ENCODE measurements at regions not wholly inside any gene's neighbourhood (a gene's known extent, or its start where the extent isn't known, plus 50 kb on each side); places are given as distances from the start of the nearest gene placed in this dataset.

GRCh38 chr11:104380358-104380757 lies 216.4 kb upstream of the PDGFD start:
- no peak for TF ChIP-seq CTCF (IDR thresholded peaks at IDR 0.05)
- TF ChIP-seq POLR2A (IDR thresholded peaks at IDR 0.05): no peak
- no peak for TF ChIP-seq POLR2AphosphoS5 (IDR thresholded peaks at IDR 0.05; ENCODE audit: insufficient read depth in 1 of 2, low read depth in 1 of 2)
